Kidney (tissue), 13 donors: ENCODE measurements at regions not wholly inside any gene's neighbourhood (a gene's known extent, or its start where the extent isn't known, plus 50 kb on each side); places are given as distances from the start of the nearest gene placed in this dataset.

Experiments
- DNase-seq, 5 donors: peaks; one replicate each; pipeline ENCODE4 v3.0.0-alpha.2; 2013 to 2020
- FAIRE-seq: peaks from 2 replicates; lab custom pipeline; 2012; peaks lifted over from hg19 to GRCh38; lab: Jason Lieb, UNC
- H3K27ac ChIP-seq, 2 donors: one replicate each; pipeline ENCODE4 v1.7.0; 2013; ENCODE audit warnings: low read depth in 2 of 2, low read length in 2 of 2, inconsistent platforms in 1 of 2
- H3K27me3 ChIP-seq: one replicate; pipeline ENCODE4 v1.7.1; 2013; ENCODE audit warnings: low read length, inconsistent platforms; ENCODE audit not compliant: control insufficient read depth, insufficient read depth
- H3K36me3 ChIP-seq, 3 donors: one replicate each; pipeline versions ENCODE4 v1.7.0 to v1.7.1; 2013; ENCODE audit warnings: low read length in 3 of 3, control low read depth in 1 of 3, inconsistent platforms in 1 of 3; ENCODE audit not compliant: insufficient read depth in 3 of 3, control insufficient read depth in 2 of 3
- H3K4me1 ChIP-seq, 3 donors: one replicate each; pipeline versions ENCODE4 v1.7.0 to v1.7.1; 2013; ENCODE audit warnings: low read length in 3 of 3, inconsistent platforms in 1 of 3, low read depth in 1 of 3; ENCODE audit not compliant: control insufficient read depth in 2 of 3, insufficient read depth in 2 of 3
- H3K4me3 ChIP-seq, 3 donors: one replicate each; pipeline versions ENCODE4 v1.7.0 to v1.8.1; 2013; ENCODE audit warnings: low read length in 3 of 3, control low read depth in 1 of 3, inconsistent platforms in 1 of 3
- H3K9ac ChIP-seq, 3 donors: one replicate each; pipeline versions ENCODE4 v1.7.0 to v1.7.1; 2013; ENCODE audit warnings: low read length in 3 of 3, control low read depth in 1 of 3, inconsistent platforms in 1 of 3
- H3K9me3 ChIP-seq, 3 donors: one replicate each; pipeline versions ENCODE4 v1.7.0 to v1.7.1; 2013; ENCODE audit warnings: low read length in 3 of 3, control low read depth in 1 of 3, inconsistent platforms in 1 of 3; ENCODE audit not compliant: control insufficient read depth in 2 of 3, insufficient read depth in 1 of 3
- CTCF ChIP-seq: IDR thresholded peaks from 3 replicates; pipeline ENCODE4 v1.5.1; 2012; ENCODE audit warnings: mild to moderate bottlenecking, moderate library complexity, borderline replicate concordance; ENCODE audit not compliant: insufficient read depth; ENCODE audit errors: extremely low read depth
- intact Hi-C: fragments of 100-400 bp; cut with DNase I; formaldehyde crosslinking; loops from one replicate; pipeline ENCODE4 v1.11.1; 2022
- donor health status: control.
- donor health status: control.
- donor health status: control.
- donor health status: control.
- donor health status: control.
- donor health status: DM: yes; HTN: yes; CAD: no.
- donor health status: Normal renal cell carcinoma (clear cell type).

- no peaks in the 10 kb centered on the region for H3K27me3 ChIP-seq
- DNase-seq = no peak
- H3K27ac ChIP-seq = no peak overlapping the region
- H3K4me3 ChIP-seq = no peak overlapping the region
- no peak overlapping the region for H3K9ac ChIP-seq
- H3K4me1 ChIP-seq = peaks cover 0 to 2% (median 0%) of the 10 kb centered on the region in 3 donors
- intact Hi-C loops = no loop called here
- no peaks in the 10 kb centered on the region for H3K36me3 ChIP-seq
- no peaks in the 10 kb centered on the region for H3K9me3 ChIP-seq
- TF ChIP-seq CTCF = no peak
- FAIRE-seq = no peak
These were observed 258.6 kb upstream of the RASGRP1 start for GRCh38 chr15:38823263-38823662.

- H3K27ac ChIP-seq = no peak overlapping the region
- no peak overlapping the region for H3K9ac ChIP-seq
- intact Hi-C loops = no loop called here
- peaks cover 0 to 2% (median 0%) of the 10 kb centered on the region in 3 donors for H3K4me1 ChIP-seq
- FAIRE-seq = no peak
- H3K9me3 ChIP-seq = no peaks in the 10 kb centered on the region
- DNase-seq = no peak
- H3K4me3 ChIP-seq = no peak overlapping the region
- no peaks in the 10 kb centered on the region for H3K36me3 ChIP-seq
- H3K27me3 ChIP-seq = no peaks in the 10 kb centered on the region
- TF ChIP-seq CTCF = no peak
These were observed 260.1 kb upstream of the RASGRP1 start for GRCh38 chr15:38824719-38825118.

GRCh38 chr15:38826880-38827279 lies 262.3 kb upstream of the RASGRP1 start:
- FAIRE-seq (no peak), DNase-seq (no peak)
- H3K36me3 ChIP-seq = no peaks in the 10 kb centered on the region
- no peaks in the 10 kb centered on the region for H3K27me3 ChIP-seq
- H3K9me3 ChIP-seq = no peaks in the 10 kb centered on the region
- H3K27ac ChIP-seq = no peak overlapping the region
- peaks cover 0 to 2% (median 0%) of the 10 kb centered on the region in 3 donors for H3K4me1 ChIP-seq
- no peak for TF ChIP-seq CTCF
- intact Hi-C loops = no loop called here
- no peak overlapping the region for H3K9ac ChIP-seq
- no peak overlapping the region for H3K4me3 ChIP-seq

GRCh38 chr15:38828031-38828532 lies 263.5 kb upstream of the RASGRP1 start:
- Histone ChIP-seq H3K4me1 (peaks cover 0 to 2% (median 0%) of the 10 kb centered on the region in 3 donors), H3K9ac (no peak overlapping the region), H3K36me3 (no peaks in the 10 kb centered on the region), H3K27me3 (no peaks in the 10 kb centered on the region), H3K27ac (no peak overlapping the region), H3K9me3 (no peaks in the 10 kb centered on the region), H3K4me3 (no peak overlapping the region)
- DNase-seq (peak in 1 of 5 donors; percentile 29), FAIRE-seq (no peak)
- TF ChIP-seq CTCF = no peak
- intact Hi-C loops = no loop called here
